ENCODE measurements at regions not wholly inside any gene's neighbourhood (a gene's known extent, or its start where the extent isn't known, plus 50 kb on each side); places are given as distances from the start of the nearest gene placed in this dataset.
A peak's percentile ranks its signal among the peaks of the same experiment; 100 is the strongest.

DNA sequence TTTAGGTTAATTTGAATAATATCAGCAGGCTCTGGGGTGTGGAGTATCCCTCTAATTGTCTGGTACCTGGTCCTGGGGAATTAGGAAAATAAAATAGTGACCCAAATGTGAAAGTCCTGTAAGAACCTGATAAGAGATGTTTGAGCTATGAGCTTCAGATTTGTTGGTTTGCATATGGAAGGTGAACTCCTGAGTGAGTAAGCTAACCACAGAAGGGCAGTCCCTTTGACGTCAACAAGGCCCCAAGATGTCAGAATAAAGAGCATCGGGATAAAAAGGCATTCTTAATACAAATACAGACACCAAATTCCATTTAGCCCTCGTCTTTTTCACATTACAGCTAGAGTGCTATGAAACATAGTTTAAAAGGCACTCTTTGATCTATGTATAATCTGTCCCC is 1366.3 kb upstream of the TMEFF2 start:
- H3K4me2 ChIP-seq (ENCODE audit: low read depth, low read length) = no peak overlapping the region
- TF ChIP-seq, protein P1, sequence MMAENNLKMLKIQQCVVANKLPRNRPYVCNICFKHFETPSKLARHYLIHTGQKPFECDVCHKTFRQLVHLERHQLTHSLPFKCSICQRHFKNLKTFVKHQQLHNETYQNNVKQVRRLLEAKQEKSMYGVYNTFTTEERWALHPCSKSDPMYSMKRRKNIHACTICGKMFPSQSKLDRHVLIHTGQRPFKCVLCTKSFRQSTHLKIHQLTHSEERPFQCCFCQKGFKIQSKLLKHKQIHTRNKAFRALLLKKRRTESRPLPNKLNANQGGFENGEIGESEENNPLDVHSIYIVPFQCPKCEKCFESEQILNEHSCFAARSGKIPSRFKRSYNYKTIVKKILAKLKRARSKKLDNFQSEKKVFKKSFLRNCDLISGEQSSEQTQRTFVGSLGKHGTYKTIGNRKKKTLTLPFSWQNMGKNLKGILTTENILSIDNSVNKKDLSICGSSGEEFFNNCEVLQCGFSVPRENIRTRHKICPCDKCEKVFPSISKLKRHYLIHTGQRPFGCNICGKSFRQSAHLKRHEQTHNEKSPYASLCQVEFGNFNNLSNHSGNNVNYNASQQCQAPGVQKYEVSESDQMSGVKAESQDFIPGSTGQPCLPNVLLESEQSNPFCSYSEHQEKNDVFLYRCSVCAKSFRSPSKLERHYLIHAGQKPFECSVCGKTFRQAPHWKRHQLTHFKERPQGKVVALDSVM (CRISPR knock-in tag; IDR thresholded peaks at IDR 0.05) = no peak
- TF ChIP-seq YEATS2 (CRISPR knock-in tag; IDR thresholded peaks at IDR 0.05; ENCODE audit: borderline replicate concordance) (no peak), ZNF543 (CRISPR knock-in tag; IDR thresholded peaks at IDR 0.05) (no peak), CBX2 (IDR thresholded peaks at IDR 0.05; ENCODE audit: low read depth, low read length) (no peak), CBX2 (CRISPR knock-in tag; IDR thresholded peaks at IDR 0.05; ENCODE audit: low read depth) (no peak), KLF16 (CRISPR knock-in tag; IDR thresholded peaks at IDR 0.05) (no peak), HOXA9 (CRISPR knock-in tag; IDR thresholded peaks at IDR 0.05; ENCODE audit: borderline replicate concordance) (no peak)
- peak overlapping the region; percentile 33 for H2AFZ ChIP-seq (ENCODE audit: low read length)
- no peak overlapping the region for H3K9ac ChIP-seq (ENCODE audit: insufficient read depth, low read depth, low read length)
- no peak overlapping the region for H3K27ac ChIP-seq (ENCODE audit: extremely low read length, insufficient read depth, low read length)
- ChIA-PET CTCF (ENCODE audit: low intra/inter-chr PET ratio, low total read pairs) (no interaction called here), POLR2A (no interaction called here)
- FAIRE-seq = no peak
- intact Hi-C loops (cut with micrococcal nuclease; ENCODE audit: unreplicated experiment) = no loop called here
- WGBS (ENCODE audit: low lambda C conversion rate) = 13% methylated on average over 3 of the region's 3 CpGs
- in situ Hi-C loops (cut with HindIII; ENCODE audit: extremely low pct_ligation_motif_present, low pct_unique_long_range_greater_than_20kb) = no loop called here
- no peaks in the 10 kb centered on the region for H4K20me1 ChIP-seq (ENCODE audit: insufficient read depth, low read length)
- no peaks in the 10 kb centered on the region for H3K79me2 ChIP-seq (ENCODE audit: insufficient read depth, low read length)
- H3K4me1 ChIP-seq (ENCODE audit: insufficient read depth, low read length) = no peaks in the 10 kb centered on the region
- no peak overlapping the region for H3K4me3 ChIP-seq (replicated peaks in 1 of 3; ENCODE audit: insufficient read depth in 1 of 3, low read depth in 2 of 3, low read length in 3 of 3)
- no peak for ATAC-seq
- no peaks in the 10 kb centered on the region for H3K9me3 ChIP-seq (ENCODE audit: low read length)
- DNase-seq (ENCODE audit: low spot score) = no peak
- no TSS peak for BruUV-seq (replicated peaks)
- H3K36me3 ChIP-seq (replicated peaks in 1 of 2; ENCODE audit: control insufficient read depth in 1 of 2, insufficient read depth in 2 of 2, low read length in 2 of 2) = no peaks in the 10 kb centered on the region
- no peaks in the 10 kb centered on the region for H3K27me3 ChIP-seq (ENCODE audit: control insufficient read depth in 1 of 2, insufficient read depth in 2 of 2, low read length in 2 of 2)
